Adrenal gland (tissue), 9 donors: ENCODE measurements at regions not wholly inside any gene's neighbourhood (a gene's known extent, or its start where the extent isn't known, plus 50 kb on each side); places are given as distances from the start of the nearest gene placed in this dataset.
"Not testable (repeated sequence)": the region's sequence is repeated elsewhere in the genome, so short reads cannot be mapped to it uniquely, and the experiment has no call there.

ENCODE experiments used
- DNase-seq, 7 donors: peaks; one replicate each; pipeline ENCODE4 v3.0.0-alpha.2; 2019 to 2020
- H3K27ac ChIP-seq, 5 donors: fragments of 200-600 bp; sonication (generic) in 4 of 5; 1 replicate in 3 of 5; 2 replicates in 2 of 5; pipeline versions ENCODE4 v1.5.1 to v1.8.0; 2016 to 2020; ENCODE audit warnings: mild to moderate bottlenecking in 1 of 5
- H3K27me3 ChIP-seq: fragments of 200-600 bp; 2 replicates; pipeline ENCODE4 v1.8.0; 2021
- H3K36me3 ChIP-seq, 2 donors: fragments of 200-600 bp; replicated peaks in 1 of 2; 1 replicate in 1 of 2; 2 replicates in 1 of 2; pipeline versions ENCODE4 v1.5.1 to v1.8.0; 2018 to 2022
- H3K4me1 ChIP-seq, 2 donors: fragments of 200-600 bp; replicated peaks in 1 of 2; 1 replicate in 1 of 2; 2 replicates in 1 of 2; pipeline versions ENCODE4 v1.5.1 to v1.8.0; 2018 to 2021
- H3K4me3 ChIP-seq, 4 donors: fragments of 200-600 bp; sonication (generic) in 3 of 4; one replicate each; pipeline ENCODE4 v1.5.1; 2016 to 2018
- H3K9me3 ChIP-seq, 3 donors: fragments of 200-600 bp; sonication (generic) in 1 of 3; replicated peaks in 1 of 3; 1 replicate in 2 of 3; 2 replicates in 1 of 3; pipeline versions ENCODE4 v1.5.1 to v1.8.0; 2016 to 2021
- CTCF ChIP-seq, 6 experiments: fragments of 450-650 bp in 4 of 6; fragments of 200-600 bp in 2 of 6; sonication (generic) in 1 of 6; IDR thresholded peaks; 1 replicate in 5 of 6; 2 replicates in 1 of 6; pipeline versions ENCODE4 v1.5.1 to v1.8.0; 2016 to 2021; ENCODE audit warnings: antibody characterized with exemption in 6 of 6, mild to moderate bottlenecking in 2 of 6, moderate library complexity in 1 of 6
- POLR2A ChIP-seq, 2 donors: fragments of 450-650 bp; IDR thresholded peaks; one replicate each; pipeline ENCODE4 v1.6.1; 2017; ENCODE audit warnings: antibody characterized with exemption in 2 of 2, mild to moderate bottlenecking in 2 of 2, moderate library complexity in 1 of 2
- WGBS, 4 donors: extraction: QIAGEN DNeasy Blood & Tissue Kit in 2 of 4; methylation state at CpG; one replicate each; pipeline versions ENCODE4 v1.1.5 to v1.1.7; 2013 to 2017; 5-methylcytosine and 5-hydroxymethylcytosine counted together
- intact Hi-C, 2 donors: fragments of 100-400 bp; cut with DNase I; formaldehyde crosslinking; loops; one replicate each; pipeline versions ENCODE4 v1.14.1 to v1.15.0; 2022 to 2023
- donor health status: healthy with polysubstance abuse.
- donor health status: Bipolar disorder and iron deficiency.
- donor health status: DM: yes; HTN: yes; CAD: no.
- donor health status: DM: no; HTN: no; CAD: no.
- donor health status: DM: no; HTN: no; CAD: no.

DNA sequence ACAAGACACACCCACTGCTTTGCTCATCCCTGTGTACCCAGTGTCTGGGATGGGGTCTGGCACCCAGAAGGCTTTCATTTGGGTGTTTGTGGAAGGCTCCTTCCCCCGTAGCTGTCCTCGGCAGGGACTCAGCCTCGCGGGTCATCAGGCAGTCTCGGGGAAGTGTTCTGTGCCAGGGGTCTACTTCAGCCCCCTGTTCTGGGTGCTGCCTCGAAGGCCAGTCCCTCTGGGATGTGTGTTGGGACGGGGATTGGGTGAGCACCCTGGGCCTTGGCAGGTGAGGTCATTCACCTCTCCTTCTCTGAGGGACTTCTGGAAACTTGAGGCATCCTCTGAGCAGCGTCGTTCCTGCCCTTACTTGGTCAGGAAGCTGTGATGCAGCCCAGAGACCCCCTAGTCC, 65.5 kb downstream of the RPUSD4 start:
- intact Hi-C loops: no loop called here
- no peak overlapping the region for H3K4me3 ChIP-seq
- H3K27me3 ChIP-seq: no peaks in the 10 kb centered on the region
- H3K4me1 ChIP-seq: peaks cover 0 to 5% of the 10 kb centered on the region in 2 donors
- H3K36me3 ChIP-seq: no peaks in the 10 kb centered on the region
- H3K9me3 ChIP-seq: no peaks in the 10 kb centered on the region
- WGBS, 4 donors: 65 to 85% (median 83%) methylated on average over 1 to 9 of the region's 9 CpGs
- no peak for TF ChIP-seq CTCF (IDR thresholded peaks at IDR 0.05)
- no peak for TF ChIP-seq POLR2A (IDR thresholded peaks at IDR 0.05)
- H3K27ac ChIP-seq: no peak overlapping the region
- no peak for DNase-seq

GRCh38 chr11:126143491-126143890, 68.0 kb downstream of the RPUSD4 start:
- WGBS, 4 donors: 85 to 93% (median 88%) methylated on average over 2 of the region's 2 CpGs
- H3K4me1 ChIP-seq, H3K27ac ChIP-seq, H3K36me3 ChIP-seq, H3K4me3 ChIP-seq, H3K9me3 ChIP-seq, intact Hi-C loops, DNase-seq: not testable (repeated sequence)
- peaks cover 14% of the 10 kb centered on the region for H3K27me3 ChIP-seq

DNA sequence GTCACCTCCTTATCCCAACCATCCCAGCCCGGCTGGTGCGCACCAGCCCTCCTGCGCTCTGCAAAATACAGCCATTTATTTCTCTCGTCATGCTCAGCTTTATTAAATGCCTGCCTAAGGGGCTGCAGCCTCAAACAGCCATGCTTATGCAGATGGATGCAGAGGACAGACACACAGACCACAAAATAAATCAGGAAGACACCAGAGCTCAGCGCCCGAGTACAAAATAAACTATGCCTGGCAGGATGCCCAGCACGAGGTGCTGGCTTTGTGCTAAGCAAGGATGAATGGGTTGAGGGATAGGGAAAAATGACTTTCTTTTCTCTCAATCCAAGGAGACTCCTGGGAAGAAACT, 70.5 kb downstream of the RPUSD4 start:
- no peak overlapping the region for H3K4me3 ChIP-seq
- H3K4me1 ChIP-seq: peaks cover 0 to 5% of the 10 kb centered on the region in 2 donors
- no peaks in the 10 kb centered on the region for H3K36me3 ChIP-seq
- H3K9me3 ChIP-seq: no peaks in the 10 kb centered on the region
- 23 to 32% (median 29%) methylated on average over 7 of the region's 7 CpGs for WGBS, 4 donors
- H3K27ac ChIP-seq: peak overlapping the region in 1 of 5 donors; percentile 58
- peak; percentile 39 to 78 (median 51) for DNase-seq
- peaks cover 14% of the 10 kb centered on the region for H3K27me3 ChIP-seq
- intact Hi-C loops: no loop called here
- TF ChIP-seq CTCF (IDR thresholded peaks at IDR 0.05) (no peak), POLR2A (IDR thresholded peaks at IDR 0.05) (no peak)

DNA sequence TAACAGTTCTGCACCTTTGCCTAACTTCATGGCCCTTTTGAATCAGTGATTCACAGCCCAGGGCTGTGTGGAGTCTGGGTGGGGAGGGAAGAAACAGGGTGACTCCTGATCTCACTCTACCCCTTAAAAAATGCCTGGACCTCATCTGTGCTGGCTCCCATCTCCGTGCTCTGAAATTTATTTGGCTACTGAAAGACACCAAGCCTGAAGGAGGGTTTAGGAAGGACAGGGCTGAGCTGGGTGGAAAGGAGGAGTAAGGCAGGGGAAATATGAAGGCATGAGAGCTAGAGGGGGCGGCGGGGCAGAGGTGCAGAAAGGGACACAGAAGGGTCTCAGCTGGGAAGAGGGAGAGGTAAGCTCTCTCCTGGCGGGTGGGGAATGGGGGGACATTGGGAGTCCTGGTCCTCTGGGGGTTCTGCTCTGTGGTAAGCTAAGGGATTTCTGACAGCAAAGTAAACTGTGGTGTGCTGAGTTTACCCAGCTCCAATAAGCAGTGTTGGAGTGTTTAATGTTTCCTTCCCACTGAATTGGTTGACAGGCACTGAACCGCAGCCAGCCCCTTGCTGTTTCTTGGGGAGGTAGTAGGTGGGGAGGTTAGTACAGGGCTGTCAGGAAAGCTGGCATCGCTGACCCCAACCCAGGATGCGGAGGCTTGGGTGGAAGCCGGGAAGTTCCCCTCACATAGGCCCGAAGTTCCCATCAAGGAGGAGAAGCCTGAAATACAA, 71.1 kb downstream of the RPUSD4 start:
- WGBS, 4 donors: 56 to 87% (median 60%) methylated on average over 4 to 9 of the region's 9 CpGs
- Histone ChIP-seq H3K4me3 (no peak overlapping the region), H3K4me1 (peaks cover 0 to 8% of the 10 kb centered on the region in 2 donors), H3K36me3 (no peaks in the 10 kb centered on the region), H3K27ac (peak overlapping the region in 1 of 5 donors; percentile 58), H3K9me3 (no peaks in the 10 kb centered on the region), H3K27me3 (peaks cover 14% of the 10 kb centered on the region)
- intact Hi-C loops: no loop called here
- no peak for DNase-seq
- TF ChIP-seq POLR2A (IDR thresholded peaks at IDR 0.05): no peak
- no peak for TF ChIP-seq CTCF (IDR thresholded peaks at IDR 0.05)
